Stimulated activated naive CD4-positive, alpha-beta T cell treated with Interleukin-2 at 50 U/mL for 16 hours (primary cell): ENCODE measurements at regions not wholly inside any gene's neighbourhood (a gene's known extent, or its start where the extent isn't known, plus 50 kb on each side); places are given as distances from the start of the nearest gene placed in this dataset.
"Not testable (repeated sequence)": the region's sequence is repeated elsewhere in the genome, so short reads cannot be mapped to it uniquely, and the experiment has no call there.

Source experiments
- DNase-seq: peaks from one replicate; lab custom pipeline; 2025; lab: John Stamatoyannopoulos, UW

GRCh38 chr4:84221704-84222103, 277.4 kb downstream of the NKX6-1 start:
- DNase-seq = no peak

GRCh38 chr4:84220990-84221389, 278.1 kb downstream of the NKX6-1 start:
- DNase-seq = no peak

GRCh38 chr4:84219656-84220055, 279.4 kb downstream of the NKX6-1 start:
- no peak for DNase-seq

GRCh38 chr4:84218031-84218430, 281.1 kb downstream of the NKX6-1 start:
- no peak for DNase-seq

- DNase-seq = no peak
These were observed 283.9 kb downstream of the NKX6-1 start for GRCh38 chr4:84215217-84215616.

GRCh38 chr4:84206226-84206625, 292.9 kb downstream of the NKX6-1 start:
- DNase-seq = not testable (repeated sequence)

GRCh38 chr4:84189144-84189543, 309.9 kb downstream of the NKX6-1 start:
- DNase-seq = no peak

- no peak for DNase-seq
These were observed 319.7 kb downstream of the NKX6-1 start for GRCh38 chr4:84179409-84179808.

- DNase-seq = no peak
These were observed 321.1 kb downstream of the NKX6-1 start for GRCh38 chr4:84177831-84178542.

GRCh38 chr4:84176016-84176415, 323.1 kb downstream of the NKX6-1 start:
- DNase-seq = no peak

- no peak for DNase-seq
These were observed 327.2 kb downstream of the NKX6-1 start for GRCh38 chr4:84171871-84172270.

GRCh38 chr4:84167564-84167963, 331.5 kb downstream of the NKX6-1 start:
- DNase-seq = no peak

GRCh38 chr4:84167093-84167492, 332.0 kb downstream of the NKX6-1 start:
- no peak for DNase-seq

GRCh38 chr4:84166486-84166885, 332.6 kb downstream of the NKX6-1 start:
- no peak for DNase-seq

GRCh38 chr4:84164201-84164600, 334.9 kb downstream of the NKX6-1 start:
- DNase-seq = no peak

GRCh38 chr4:84159762-84160161, 339.3 kb downstream of the NKX6-1 start:
- no peak for DNase-seq

GRCh38 chr4:84158670-84159069, 340.4 kb downstream of the NKX6-1 start:
- no peak for DNase-seq

- no peak for DNase-seq
These were observed 347.5 kb downstream of the NKX6-1 start for GRCh38 chr4:84151574-84151973.

- no peak for DNase-seq
These were observed 348.9 kb downstream of the NKX6-1 start for GRCh38 chr4:84150177-84150576.

GRCh38 chr4:84147831-84148230, 351.3 kb downstream of the NKX6-1 start:
- DNase-seq = no peak

GRCh38 chr4:84146300-84146959, 352.7 kb downstream of the NKX6-1 start:
- no peak for DNase-seq

- no peak for DNase-seq
These were observed 353.9 kb downstream of the NKX6-1 start for GRCh38 chr4:84145176-84145575.

- not testable (repeated sequence) for DNase-seq
These were observed 372.2 kb downstream of the NKX6-1 start for GRCh38 chr4:84126911-84127310.
